HG03378 (cell line): ENCODE measurements at regions not wholly inside any gene's neighbourhood (a gene's known extent, or its start where the extent isn't known, plus 50 kb on each side); places are given as distances from the start of the nearest gene placed in this dataset.

Experiments used
- ATAC-seq: cut with Tn5 transposase; IDR thresholded peaks from one replicate; pipeline ENCODE4 v1.9.1; 2021; ENCODE audit warnings: mild to moderate bottlenecking, moderate library complexity; ENCODE audit not compliant: unreplicated experiment

GRCh38 chr2:35391736-35392442 lies 963.7 kb upstream of the CRIM1 start:
- ATAC-seq = no peak

- ATAC-seq = no peak
These were observed 976.8 kb upstream of the CRIM1 start for GRCh38 chr2:35378791-35379190.

- ATAC-seq = no peak
These were observed 980.7 kb upstream of the CRIM1 start for GRCh38 chr2:35374845-35375244.

GRCh38 chr2:35365859-35366258 lies 989.7 kb upstream of the CRIM1 start:
- no peak for ATAC-seq

- no peak for ATAC-seq
These were observed 999.2 kb upstream of the CRIM1 start for GRCh38 chr2:35356332-35356731.

GRCh38 chr2:35355056-35355455 lies 1000.5 kb upstream of the CRIM1 start:
- ATAC-seq = no peak

- ATAC-seq = no peak
These were observed 1008.0 kb upstream of the CRIM1 start for GRCh38 chr2:35347561-35347960.

- no peak for ATAC-seq
These were observed 1012.4 kb upstream of the CRIM1 start for GRCh38 chr2:35343135-35343534.

- no peak for ATAC-seq
These were observed 1016.4 kb upstream of the CRIM1 start for GRCh38 chr2:35339211-35339610.

GRCh38 chr2:35337922-35338321 lies 1017.7 kb upstream of the CRIM1 start:
- no peak for ATAC-seq

GRCh38 chr2:35314049-35314448 lies 1041.5 kb upstream of the CRIM1 start:
- ATAC-seq = no peak

- ATAC-seq = no peak
These were observed 1054.2 kb upstream of the CRIM1 start for GRCh38 chr2:35301369-35301768.

GRCh38 chr2:35298493-35298892 lies 1057.1 kb upstream of the CRIM1 start:
- no peak for ATAC-seq

GRCh38 chr2:35297403-35297802 lies 1058.2 kb upstream of the CRIM1 start:
- ATAC-seq = no peak

GRCh38 chr2:35294636-35295263 lies 1060.8 kb upstream of the CRIM1 start:
- ATAC-seq = no peak

- ATAC-seq = no peak
These were observed 1062.3 kb upstream of the CRIM1 start for GRCh38 chr2:35293261-35293660.

- ATAC-seq = no peak
These were observed 1063.4 kb upstream of the CRIM1 start for GRCh38 chr2:35292199-35292598.

- no peak for ATAC-seq
These were observed 1073.9 kb upstream of the CRIM1 start for GRCh38 chr2:35281702-35282101.

GRCh38 chr2:35255826-35256225 lies 1099.8 kb upstream of the CRIM1 start:
- no peak for ATAC-seq

GRCh38 chr2:35251156-35251555 lies 1104.4 kb upstream of the CRIM1 start:
- no peak for ATAC-seq

GRCh38 chr2:35246702-35247101 lies 1108.9 kb upstream of the CRIM1 start:
- ATAC-seq = no peak

- ATAC-seq = no peak
These were observed 1127.0 kb upstream of the CRIM1 start for GRCh38 chr2:35228584-35228983.

GRCh38 chr2:35220461-35220860 lies 1135.1 kb upstream of the CRIM1 start:
- no peak for ATAC-seq
